ENCODE measurements at regions not wholly inside any gene's neighbourhood (a gene's known extent, or its start where the extent isn't known, plus 50 kb on each side); places are given as distances from the start of the nearest gene placed in this dataset.

GRCh38 chr3:34988296-34988695 is 651.0 kb upstream of the ARPP21 start:
- Histone ChIP-seq H3K27ac (ENCODE audit: low read length) (no peak overlapping the region), H3K9ac (ENCODE audit: low read length) (no peak overlapping the region), H3K79me2 (ENCODE audit: low read length) (no peaks in the 10 kb centered on the region), H3K9me3 (ENCODE audit: insufficient read depth, low read length) (no peaks in the 10 kb centered on the region), H4K20me1 (ENCODE audit: insufficient read depth, low read length) (no peaks in the 10 kb centered on the region), H3K4me3 (ENCODE audit: low read length) (no peak overlapping the region), H3K36me3 (replicated peaks; ENCODE audit: low read depth, low read length) (no peaks in the 10 kb centered on the region), H2AFZ (ENCODE audit: low read depth, low read length) (no peak overlapping the region), H3K4me1 (ENCODE audit: low read length) (peaks cover under 1% of the 10 kb centered on the region; the same call in 1 of the 2 replicates), H3K4me2 (ENCODE audit: low read length) (no peak overlapping the region), H3K27me3 (ENCODE audit: low read depth, low read length) (no peaks in the 10 kb centered on the region)
- no peak for TF ChIP-seq EZH2phosphoT487 (IDR thresholded peaks at IDR 0.05; ENCODE audit: low read depth)
- TF ChIP-seq CTCF (IDR thresholded peaks at IDR 0.05; ENCODE audit: low read depth, low read length) = no peak

- Histone ChIP-seq H3K9ac (ENCODE audit: low read length) (no peak overlapping the region), H4K20me1 (ENCODE audit: insufficient read depth, low read length) (no peaks in the 10 kb centered on the region), H3K4me2 (ENCODE audit: low read length) (no peak overlapping the region), H3K4me3 (ENCODE audit: low read length) (no peak overlapping the region), H3K4me1 (ENCODE audit: low read length) (no peaks in the 10 kb centered on the region), H2AFZ (ENCODE audit: low read depth, low read length) (no peak overlapping the region), H3K9me3 (ENCODE audit: insufficient read depth, low read length) (no peaks in the 10 kb centered on the region), H3K79me2 (ENCODE audit: low read length) (no peaks in the 10 kb centered on the region), H3K27ac (ENCODE audit: low read length) (no peak overlapping the region), H3K36me3 (replicated peaks; ENCODE audit: low read depth, low read length) (no peaks in the 10 kb centered on the region), H3K27me3 (ENCODE audit: low read depth, low read length) (no peaks in the 10 kb centered on the region)
- TF ChIP-seq EZH2phosphoT487 (IDR thresholded peaks at IDR 0.05; ENCODE audit: low read depth) (no peak), CTCF (IDR thresholded peaks at IDR 0.05; ENCODE audit: low read depth, low read length) (no peak)
Measured at GRCh38 chr3:34995796-34996430, 643.4 kb upstream of the ARPP21 start.

GRCh38 chr3:34998902-34999301 is 640.4 kb upstream of the ARPP21 start:
- Histone ChIP-seq H3K9ac (ENCODE audit: low read length) (no peak overlapping the region), H3K79me2 (ENCODE audit: low read length) (no peaks in the 10 kb centered on the region), H3K9me3 (ENCODE audit: insufficient read depth, low read length) (no peaks in the 10 kb centered on the region), H2AFZ (ENCODE audit: low read depth, low read length) (no peak overlapping the region), H3K27ac (ENCODE audit: low read length) (no peak overlapping the region), H3K4me1 (ENCODE audit: low read length) (no peaks in the 10 kb centered on the region), H3K27me3 (ENCODE audit: low read depth, low read length) (no peaks in the 10 kb centered on the region), H3K36me3 (replicated peaks; ENCODE audit: low read depth, low read length) (no peaks in the 10 kb centered on the region), H3K4me2 (ENCODE audit: low read length) (no peak overlapping the region), H4K20me1 (ENCODE audit: insufficient read depth, low read length) (no peaks in the 10 kb centered on the region), H3K4me3 (ENCODE audit: low read length) (no peak overlapping the region)
- TF ChIP-seq CTCF (IDR thresholded peaks at IDR 0.05; ENCODE audit: low read depth, low read length) (no peak), EZH2phosphoT487 (IDR thresholded peaks at IDR 0.05; ENCODE audit: low read depth) (no peak)

- H3K9ac ChIP-seq (ENCODE audit: low read length) = no peak overlapping the region
- H2AFZ ChIP-seq (ENCODE audit: low read depth, low read length) = no peak overlapping the region
- TF ChIP-seq EZH2phosphoT487 (IDR thresholded peaks at IDR 0.05; ENCODE audit: low read depth) (no peak), CTCF (IDR thresholded peaks at IDR 0.05; ENCODE audit: low read depth, low read length) (no peak)
- no peak overlapping the region for H3K4me3 ChIP-seq (ENCODE audit: low read length)
- no peaks in the 10 kb centered on the region for H3K79me2 ChIP-seq (ENCODE audit: low read length)
- H3K9me3 ChIP-seq (ENCODE audit: insufficient read depth, low read length) = no peaks in the 10 kb centered on the region
- no peaks in the 10 kb centered on the region for H3K36me3 ChIP-seq (replicated peaks; ENCODE audit: low read depth, low read length)
- H3K4me1 ChIP-seq (ENCODE audit: low read length) = peaks cover 5% of the 10 kb centered on the region; the same call in 1 of the 2 replicates
- H4K20me1 ChIP-seq (ENCODE audit: insufficient read depth, low read length) = no peaks in the 10 kb centered on the region
- no peaks in the 10 kb centered on the region for H3K27me3 ChIP-seq (ENCODE audit: low read depth, low read length)
- no peak overlapping the region for H3K4me2 ChIP-seq (ENCODE audit: low read length)
- H3K27ac ChIP-seq (ENCODE audit: low read length) = no peak overlapping the region
Measured at GRCh38 chr3:35012214-35012613, 627.1 kb upstream of the ARPP21 start.
